OCI-LY3 (cell line): ENCODE measurements at regions not wholly inside any gene's neighbourhood (a gene's known extent, or its start where the extent isn't known, plus 50 kb on each side); places are given as distances from the start of the nearest gene placed in this dataset.

ENCODE experiments used
- H2AFZ ChIP-seq: fragments of 200-600, 300-600 bp; shearing (Covaris generic); 2 replicates; pipeline ENCODE4 v1.6.0; 2014; ENCODE audit warnings: antibody characterized with exemption, low read depth, low read length
- H3K27ac ChIP-seq: fragments of 200-600, 300-600 bp; sonication (generic); 2 replicates; pipeline ENCODE4 v1.5.1; 2014; ENCODE audit warnings: mild to moderate bottlenecking, low read length, moderate library complexity, mixed read lengths
- H3K27me3 ChIP-seq: fragments of 200-600, 300-600 bp; sonication (generic); 2 replicates; pipeline ENCODE4 v1.6.1; 2014; ENCODE audit warnings: low read depth, low read length, mixed read lengths
- H3K36me3 ChIP-seq: fragments of 200-600, 300-600 bp; sonication (generic); replicated peaks from 2 replicates; pipeline ENCODE3; 2014; ENCODE audit warnings: low read depth, low read length, mixed read lengths
- H3K4me1 ChIP-seq: fragments of 300-600, 200-600 bp; sonication (generic); 2 replicates; pipeline ENCODE4 v1.6.1; 2014; ENCODE audit warnings: low read length, mixed read lengths
- H3K4me2 ChIP-seq: fragments of 200-600, 300-600 bp; sonication (generic); 2 replicates; pipeline ENCODE4 v1.6.1; 2014; ENCODE audit warnings: low read length, mixed read lengths
- H3K4me3 ChIP-seq: fragments of 300-600, 200-600 bp; sonication (generic); 2 replicates; pipeline ENCODE4 v1.5.1; 2014; ENCODE audit warnings: antibody characterized with exemption, mild to moderate bottlenecking, low read length, moderate library complexity
- H3K79me2 ChIP-seq: fragments of 300-600, 200-600 bp; shearing (Covaris generic); 2 replicates; pipeline ENCODE4 v1.6.1; 2014; ENCODE audit warnings: mild to moderate bottlenecking, low read length, mixed read lengths
- H3K9ac ChIP-seq: fragments of 300-600, 200-600 bp; shearing (Covaris generic); 2 replicates; pipeline ENCODE4 v1.6.0; 2014; ENCODE audit warnings: mild to moderate bottlenecking, low read length, moderate library complexity
- H3K9me3 ChIP-seq: fragments of 200-600, 300-600 bp; shearing (Covaris generic); 2 replicates; pipeline ENCODE4 v1.6.1; 2014; ENCODE audit warnings: low read length, mixed read lengths; ENCODE audit not compliant: insufficient read depth
- H4K20me1 ChIP-seq: fragments of 200-600, 300-600 bp; sonication (generic); 2 replicates; pipeline ENCODE4 v1.6.1; 2016; ENCODE audit warnings: low read length, mixed read lengths; ENCODE audit not compliant: insufficient read depth
- CTCF ChIP-seq: fragments of 200-600, 300-600 bp; sonication (generic); IDR thresholded peaks from 2 replicates; pipeline ENCODE4 v1.5.1; 2014; ENCODE audit warnings: antibody characterized with exemption, low read length, low read depth
- EZH2phosphoT487 ChIP-seq: fragments of 200-600 bp; shearing (Covaris generic); IDR thresholded peaks from 2 replicates; pipeline ENCODE4 v1.6.1; 2018; ENCODE audit warnings: antibody characterized with exemption, mixed run types, low read depth

DNA sequence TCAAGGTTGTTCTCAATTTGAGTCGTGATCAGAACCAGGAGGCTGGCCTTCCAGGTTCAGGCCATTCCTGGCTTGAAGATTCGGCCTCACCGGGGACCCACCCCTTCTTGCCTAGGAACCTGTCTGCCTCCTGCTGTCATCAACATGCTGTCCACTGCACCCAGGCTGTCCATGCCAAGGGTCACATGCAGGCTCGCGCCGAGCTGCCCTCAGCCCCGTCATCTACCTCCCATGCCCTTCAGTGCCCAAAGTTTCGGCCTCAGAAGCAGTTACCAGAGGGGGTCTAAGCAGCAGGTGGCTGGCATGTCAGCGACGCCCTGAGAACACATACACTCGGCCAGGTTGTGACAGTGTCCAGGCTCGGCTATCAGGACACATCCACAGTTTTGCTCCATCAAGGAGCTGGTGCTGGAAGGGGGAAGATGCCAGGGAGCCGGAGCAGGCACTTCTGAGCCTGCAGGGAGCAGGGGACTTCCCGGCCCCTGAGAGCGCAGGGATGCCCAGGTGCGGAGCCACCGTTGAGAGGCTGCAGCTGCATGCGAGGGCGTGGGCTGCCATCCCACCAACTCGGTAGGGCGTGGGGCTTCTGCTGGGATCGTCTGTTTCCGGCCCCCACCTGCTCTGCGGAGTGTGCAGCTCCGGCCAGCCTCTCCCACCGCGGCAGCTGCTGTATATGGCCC lies 590.9 kb upstream of the SLITRK5 start:
- no peaks in the 10 kb centered on the region for H3K4me1 ChIP-seq
- no peaks in the 10 kb centered on the region for H4K20me1 ChIP-seq
- no peaks in the 10 kb centered on the region for H3K27me3 ChIP-seq
- H2AFZ ChIP-seq, result no peak overlapping the region
- no peaks in the 10 kb centered on the region for H3K36me3 ChIP-seq
- no peak overlapping the region for H3K27ac ChIP-seq
- H3K9me3 ChIP-seq, result no peaks in the 10 kb centered on the region
- TF ChIP-seq CTCF (no peak), EZH2phosphoT487 (no peak)
- no peak overlapping the region for H3K4me3 ChIP-seq
- no peaks in the 10 kb centered on the region for H3K79me2 ChIP-seq
- H3K9ac ChIP-seq, result no peak overlapping the region
- no peak overlapping the region for H3K4me2 ChIP-seq

- Histone ChIP-seq H3K9me3 (no peaks in the 10 kb centered on the region), H3K79me2 (no peaks in the 10 kb centered on the region)
- no peak for TF ChIP-seq EZH2phosphoT487
- 0 out of 2 replicates have a peak, but pooled peaks have one; percentile 4 for TF ChIP-seq CTCF
Observed at GRCh38 chr13:87084192-87084591, 587.0 kb upstream of the SLITRK5 start.

GRCh38 chr13:87087741-87088140 lies 583.4 kb upstream of the SLITRK5 start:
- TF ChIP-seq CTCF, result no peak
- TF ChIP-seq EZH2phosphoT487, result no peak
- Histone ChIP-seq H3K4me2 (no peak overlapping the region), H3K79me2 (no peaks in the 10 kb centered on the region), H3K9ac (no peak overlapping the region), H3K27me3 (no peaks in the 10 kb centered on the region), H3K9me3 (no peaks in the 10 kb centered on the region), H4K20me1 (no peaks in the 10 kb centered on the region), H3K36me3 (no peaks in the 10 kb centered on the region), H2AFZ (no peak overlapping the region), H3K27ac (no peak overlapping the region), H3K4me3 (no peak overlapping the region), H3K4me1 (no peaks in the 10 kb centered on the region)

More at GRCh38 chr13:87084192-87084591, 587.0 kb upstream of the SLITRK5 start:
- no peaks in the 10 kb centered on the region for H3K36me3 ChIP-seq
- H3K27ac ChIP-seq, result no peak overlapping the region
- H3K27me3 ChIP-seq, result no peaks in the 10 kb centered on the region
- no peak overlapping the region for H2AFZ ChIP-seq
- H3K4me3 ChIP-seq, result no peak overlapping the region
- H3K4me2 ChIP-seq, result no peak overlapping the region
- H3K4me1 ChIP-seq, result no peaks in the 10 kb centered on the region
- no peak overlapping the region for H3K9ac ChIP-seq
- H4K20me1 ChIP-seq, result no peaks in the 10 kb centered on the region

DNA sequence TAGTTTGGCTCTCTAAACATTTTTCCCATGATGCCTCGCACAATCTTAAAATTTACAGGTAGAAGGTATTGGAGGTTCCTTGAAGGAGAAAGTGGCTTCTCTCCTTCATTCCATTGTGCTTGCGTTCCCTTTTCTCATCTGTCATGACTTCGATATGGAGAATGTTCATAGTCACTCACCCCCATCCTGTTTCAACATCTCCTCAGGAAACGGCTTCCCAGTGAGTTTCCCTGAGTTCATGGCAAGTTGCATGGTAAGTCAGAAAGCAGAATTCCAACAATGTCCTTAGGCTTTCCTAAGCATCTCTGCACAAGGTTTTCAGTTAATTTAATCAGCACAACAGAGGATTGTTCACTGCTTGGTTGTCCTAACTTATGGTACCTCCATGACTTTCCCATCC lies 581.8 kb upstream of the SLITRK5 start:
- H3K4me2 ChIP-seq, result no peak overlapping the region
- no peaks in the 10 kb centered on the region for H3K79me2 ChIP-seq
- H2AFZ ChIP-seq, result no peak overlapping the region
- H3K27me3 ChIP-seq, result no peaks in the 10 kb centered on the region
- no peak overlapping the region for H3K9ac ChIP-seq
- H3K27ac ChIP-seq, result no peak overlapping the region
- no peak for TF ChIP-seq EZH2phosphoT487
- TF ChIP-seq CTCF, result no peak
- no peaks in the 10 kb centered on the region for H3K36me3 ChIP-seq
- H3K4me1 ChIP-seq, result no peaks in the 10 kb centered on the region
- H4K20me1 ChIP-seq, result no peaks in the 10 kb centered on the region
- H3K4me3 ChIP-seq, result no peak overlapping the region
- H3K9me3 ChIP-seq, result no peaks in the 10 kb centered on the region
